ENCODE measurements at regions not wholly inside any gene's neighbourhood (a gene's known extent, or its start where the extent isn't known, plus 50 kb on each side); places are given as distances from the start of the nearest gene placed in this dataset.
"Not testable (repeated sequence)": the region's sequence is repeated elsewhere in the genome, so short reads cannot be mapped to it uniquely, and the experiment has no call there.

- TF ChIP-seq CTCF, POLR2A (IDR thresholded peaks at IDR 0.05): not testable (repeated sequence)
Measured at GRCh38 chr2:189976488-189976887, 86.0 kb downstream of the MSTN start.

Data from heart left ventricle (tissue), 13 donors.